ENCODE measurements at regions not wholly inside any gene's neighbourhood (a gene's known extent, or its start where the extent isn't known, plus 50 kb on each side); places are given as distances from the start of the nearest gene placed in this dataset.

- TF ChIP-seq PKNOX1 (IDR thresholded peaks at IDR 0.05) (no peak), ZZZ3 (IDR thresholded peaks at IDR 0.05; ENCODE audit: control insufficient read depth, insufficient read length, low read depth) (no peak), SREBF2 (IDR thresholded peaks at IDR 0.05; ENCODE audit: low read length) (no peak), SMARCA5 (IDR thresholded peaks at IDR 0.05) (no peak), POLR2A (IDR thresholded peaks at IDR 0.05; ENCODE audit: low read depth, low read length) (no peak), ZNF384 (IDR thresholded peaks at IDR 0.05; ENCODE audit: borderline replicate concordance, low read depth, low read length) (no peak), YY1 (IDR thresholded peaks at IDR 0.05; ENCODE audit: low read depth, low read length) (no peak), NFXL1 (IDR thresholded peaks at IDR 0.05; ENCODE audit: borderline replicate concordance) (no peak), NR2C2 (IDR thresholded peaks at IDR 0.05; ENCODE audit: borderline replicate concordance, control insufficient read depth, insufficient read length, low read depth) (no peak), ZNF622 (IDR thresholded peaks at IDR 0.05) (no peak), NBN (IDR thresholded peaks at IDR 0.05) (no peak), NFYA (IDR thresholded peaks at IDR 0.05; ENCODE audit: borderline replicate concordance, low read depth, low read length) (no peak)
- TF ChIP-seq, protein P1, sequence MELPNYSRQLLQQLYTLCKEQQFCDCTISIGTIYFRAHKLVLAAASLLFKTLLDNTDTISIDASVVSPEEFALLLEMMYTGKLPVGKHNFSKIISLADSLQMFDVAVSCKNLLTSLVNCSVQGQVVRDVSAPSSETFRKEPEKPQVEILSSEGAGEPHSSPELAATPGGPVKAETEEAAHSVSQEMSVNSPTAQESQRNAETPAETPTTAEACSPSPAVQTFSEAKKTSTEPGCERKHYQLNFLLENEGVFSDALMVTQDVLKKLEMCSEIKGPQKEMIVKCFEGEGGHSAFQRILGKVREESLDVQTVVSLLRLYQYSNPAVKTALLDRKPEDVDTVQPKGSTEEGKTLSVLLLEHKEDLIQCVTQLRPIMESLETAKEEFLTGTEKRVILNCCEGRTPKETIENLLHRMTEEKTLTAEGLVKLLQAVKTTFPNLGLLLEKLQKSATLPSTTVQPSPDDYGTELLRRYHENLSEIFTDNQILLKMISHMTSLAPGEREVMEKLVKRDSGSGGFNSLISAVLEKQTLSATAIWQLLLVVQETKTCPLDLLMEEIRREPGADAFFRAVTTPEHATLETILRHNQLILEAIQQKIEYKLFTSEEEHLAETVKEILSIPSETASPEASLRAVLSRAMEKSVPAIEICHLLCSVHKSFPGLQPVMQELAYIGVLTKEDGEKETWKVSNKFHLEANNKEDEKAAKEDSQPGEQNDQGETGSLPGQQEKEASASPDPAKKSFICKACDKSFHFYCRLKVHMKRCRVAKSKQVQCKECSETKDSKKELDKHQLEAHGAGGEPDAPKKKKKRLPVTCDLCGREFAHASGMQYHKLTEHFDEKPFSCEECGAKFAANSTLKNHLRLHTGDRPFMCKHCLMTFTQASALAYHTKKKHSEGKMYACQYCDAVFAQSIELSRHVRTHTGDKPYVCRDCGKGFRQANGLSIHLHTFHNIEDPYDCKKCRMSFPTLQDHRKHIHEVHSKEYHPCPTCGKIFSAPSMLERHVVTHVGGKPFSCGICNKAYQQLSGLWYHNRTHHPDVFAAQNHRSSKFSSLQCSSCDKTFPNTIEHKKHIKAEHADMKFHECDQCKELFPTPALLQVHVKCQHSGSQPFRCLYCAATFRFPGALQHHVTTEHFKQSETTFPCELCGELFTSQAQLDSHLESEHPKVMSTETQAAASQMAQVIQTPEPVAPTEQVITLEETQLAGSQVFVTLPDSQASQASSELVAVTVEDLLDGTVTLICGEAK (IDR thresholded peaks at IDR 0.05; ENCODE audit: borderline replicate concordance): no peak
- Histone ChIP-seq H3K27me3 (replicated peaks in 1 of 2; ENCODE audit: control insufficient read depth in 2 of 2, insufficient read depth in 2 of 2, low read length in 1 of 2) (no peaks in the 10 kb centered on the region), H3K4me3 (no peak overlapping the region), H3K79me2 (ENCODE audit: control insufficient read depth, insufficient read depth, low read length) (no peaks in the 10 kb centered on the region), H3K9ac (ENCODE audit: control insufficient read depth, insufficient read depth, low read length) (no peak overlapping the region), H3K27ac (ENCODE audit: control insufficient read depth, insufficient read depth) (no peak overlapping the region), H3K36me3 (ENCODE audit: control insufficient read depth in 2 of 2, insufficient read depth in 2 of 2, low read length in 1 of 2) (no peaks in the 10 kb centered on the region), H4K20me1 (ENCODE audit: control insufficient read depth, insufficient read depth) (no peaks in the 10 kb centered on the region), H2AFZ (ENCODE audit: control insufficient read depth, low read depth, low read length) (no peak overlapping the region), H3K9me3 (replicated peaks; ENCODE audit: control insufficient read depth, insufficient read depth, low read length) (no peaks in the 10 kb centered on the region), H3K4me2 (ENCODE audit: control insufficient read depth, insufficient read depth) (no peak overlapping the region), H3K4me1 (ENCODE audit: control insufficient read depth, insufficient read depth, low read length) (no peaks in the 10 kb centered on the region)
- WGBS (ENCODE audit: insufficient coverage, insufficient replicate concordance, low lambda C conversion rate, missing lambda C conversion rate): 20% methylated on average over 3 of the region's 3 CpGs
- BruUV-seq (replicated peaks): no TSS peak
- no peak for ATAC-seq
- ChIA-PET RAD21 (ENCODE audit: unreplicated experiment) (no interaction called here), CTCF (no interaction called here), SMC1A (ENCODE audit: uncharacterized antibody, unreplicated experiment) (no interaction called here), POLR2A (no interaction called here)
- in situ Hi-C loops (cut with MboI): no loop called here
- no peak for FAIRE-seq
- intact Hi-C loops (cut with micrococcal nuclease; ENCODE audit: unreplicated experiment): no loop called here
- no peak for DNase-seq (ENCODE audit: low read depth, low spot score)
These were observed 316.6 kb downstream of the TPBG start for GRCh38 chr6:82680192-82680591.
